ENCODE measurements at regions not wholly inside any gene's neighbourhood (a gene's known extent, or its start where the extent isn't known, plus 50 kb on each side); places are given as distances from the start of the nearest gene placed in this dataset.

DNA sequence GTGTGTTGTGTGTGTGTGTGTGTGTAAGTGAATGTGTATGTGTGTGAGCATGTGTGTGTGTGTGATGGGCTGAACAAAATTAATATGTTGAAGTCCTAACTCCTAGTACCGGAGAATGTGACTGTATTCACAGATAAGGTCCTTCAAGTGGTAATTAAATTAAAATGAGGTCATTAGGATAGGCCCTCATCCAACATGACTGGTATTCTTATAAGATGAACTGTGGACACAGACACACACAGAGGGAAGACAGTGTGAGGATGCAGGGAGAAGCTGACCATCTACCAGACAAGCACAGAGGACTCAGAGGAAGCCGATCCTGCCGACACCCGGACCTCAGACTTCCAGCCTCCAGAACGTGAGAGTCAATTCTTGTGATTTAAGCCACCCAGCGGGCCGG, 91.2 kb upstream of the PGBD5 start:
- no peak for DNase-seq (ENCODE audit: low read depth in 2 of 3, low spot score in 1 of 3)

GRCh38 chr1:230516889-230517288, 90.8 kb upstream of the PGBD5 start:
- no peak for DNase-seq (ENCODE audit: low read depth in 2 of 3, low spot score in 1 of 3)

GRCh38 chr1:230515451-230516145, 89.5 kb upstream of the PGBD5 start:
- no peak for DNase-seq (ENCODE audit: low read depth in 2 of 3, low spot score in 1 of 3)

DNA sequence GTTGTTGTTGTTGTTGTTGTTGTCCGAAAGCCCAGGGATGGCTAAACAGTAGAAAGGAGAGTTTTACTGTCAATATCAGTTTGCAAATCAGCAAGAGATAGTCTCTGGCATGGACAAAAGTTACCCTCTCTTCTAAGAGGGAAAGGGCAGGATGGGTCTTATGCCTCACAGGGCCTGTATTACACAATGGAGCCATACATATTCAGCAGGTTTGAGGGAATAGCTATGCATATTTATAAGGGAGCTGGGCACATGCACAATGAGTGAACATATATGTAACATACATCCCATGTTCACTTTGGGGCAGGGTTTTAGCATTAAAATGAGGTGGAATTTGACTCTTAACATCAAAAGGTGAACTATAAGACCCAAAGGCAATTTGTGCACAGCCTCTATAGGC, 84.4 kb upstream of the PGBD5 start:
- DNase-seq (ENCODE audit: low read depth in 2 of 3, low spot score in 1 of 3): no peak

DNA sequence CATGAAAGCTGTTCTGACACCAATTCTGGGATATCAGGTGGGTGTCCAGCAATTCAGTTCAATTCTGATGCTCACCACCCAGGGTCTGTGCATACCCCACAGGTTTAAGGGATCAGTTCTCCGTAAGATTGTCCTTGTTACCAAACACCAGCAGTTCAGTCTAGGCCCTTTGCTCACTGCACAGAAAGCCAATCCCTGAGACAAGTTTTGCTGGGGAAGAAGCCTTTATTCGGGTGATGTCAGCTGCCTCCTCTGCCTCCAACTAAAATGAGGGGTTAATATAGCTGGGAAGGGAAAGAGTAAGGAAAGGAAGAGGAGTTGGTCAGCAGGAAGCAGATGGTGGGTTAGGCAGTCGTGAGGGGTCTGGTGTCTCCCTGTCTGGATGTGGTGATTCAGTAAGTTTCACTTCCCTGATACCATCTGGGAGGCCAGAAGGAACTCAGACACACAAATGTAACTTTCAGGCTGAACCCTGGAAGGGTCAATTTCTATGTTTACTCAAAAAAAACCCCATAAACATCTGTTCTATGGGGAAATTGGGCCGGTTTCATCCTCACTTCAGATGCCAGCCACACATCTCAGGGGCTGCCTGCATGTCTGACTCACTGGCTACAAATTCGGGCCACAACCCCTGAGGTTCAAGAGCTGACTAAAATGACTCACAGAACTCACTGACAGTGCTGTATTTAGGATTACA, 83.3 kb upstream of the PGBD5 start:
- DNase-seq (ENCODE audit: low read depth in 2 of 3, low spot score in 1 of 3): no peak

- DNase-seq (ENCODE audit: low read depth in 2 of 3, low spot score in 1 of 3): no peak
These were observed 81.7 kb upstream of the PGBD5 start for GRCh38 chr1:230507666-230508402.

DNA sequence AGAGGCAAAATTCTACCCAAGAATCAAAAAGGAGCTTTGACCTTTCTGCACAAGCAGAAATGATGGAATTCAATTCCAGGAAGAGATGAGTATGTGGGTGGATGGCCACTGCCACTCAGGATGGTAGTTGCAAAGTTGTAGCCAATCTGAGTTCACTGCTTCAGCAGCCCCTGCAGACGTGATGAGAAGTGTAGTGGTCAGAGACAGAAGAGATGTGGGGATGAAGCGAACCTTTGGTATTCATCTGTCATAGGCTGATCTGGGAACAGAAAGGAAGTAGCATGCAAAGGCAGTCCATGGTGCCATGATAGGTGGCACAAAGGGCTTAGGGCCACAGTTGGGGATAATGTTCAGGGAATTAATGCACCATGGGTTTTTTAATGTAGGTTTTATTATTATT, 81.1 kb upstream of the PGBD5 start:
- no peak for DNase-seq (ENCODE audit: low read depth in 2 of 3, low spot score in 1 of 3)

DNA sequence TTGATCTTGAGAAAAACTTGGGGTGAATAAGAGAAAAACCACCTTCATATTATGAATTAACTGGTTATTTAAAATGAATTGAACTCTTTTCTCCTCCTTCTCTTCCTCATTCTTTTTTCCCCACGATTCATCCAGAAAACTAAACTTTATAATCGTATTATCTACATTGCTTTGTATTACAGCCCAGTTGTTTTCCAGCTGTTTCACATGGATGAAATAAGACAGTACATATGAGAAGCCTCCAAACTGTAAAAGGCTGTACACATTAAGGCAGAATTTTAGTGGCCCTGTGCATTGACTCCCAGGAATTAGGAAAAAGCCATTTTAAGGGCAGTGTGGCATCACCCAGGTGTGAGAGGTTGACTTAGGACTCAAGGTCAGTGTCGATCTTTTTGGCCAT, 80.3 kb upstream of the PGBD5 start:
- DNase-seq (ENCODE audit: low read depth in 2 of 3, low spot score in 1 of 3): no peak

- no peak for DNase-seq (ENCODE audit: low read depth in 2 of 3, low spot score in 1 of 3)
These were observed 78.2 kb upstream of the PGBD5 start for GRCh38 chr1:230504310-230504709.

GRCh38 chr1:230503726-230504125, 77.6 kb upstream of the PGBD5 start:
- no peak for DNase-seq (ENCODE audit: low read depth in 2 of 3, low spot score in 1 of 3)

GRCh38 chr1:230502996-230503395, 76.9 kb upstream of the PGBD5 start:
- DNase-seq (ENCODE audit: low read depth in 2 of 3, low spot score in 1 of 3): no peak

DNA sequence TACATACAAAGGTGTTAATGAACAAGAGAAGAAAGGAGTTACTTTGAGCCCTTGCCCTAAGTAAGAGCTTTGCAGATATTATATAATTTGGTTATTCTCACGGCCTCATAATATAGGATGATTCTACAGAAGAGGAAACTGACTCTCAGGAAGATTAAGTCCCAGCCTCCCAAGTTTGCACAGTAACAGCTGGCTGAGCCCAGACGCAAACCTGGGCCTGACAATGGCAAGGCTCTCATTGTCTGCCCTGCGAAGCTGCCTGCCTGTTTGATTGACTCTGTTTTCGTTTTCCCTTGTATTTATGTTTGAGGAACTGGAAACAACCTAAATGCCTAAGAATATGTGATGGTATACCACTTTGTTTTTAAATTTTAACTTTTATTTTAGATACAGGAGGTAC, 76.2 kb upstream of the PGBD5 start:
- DNase-seq (ENCODE audit: low read depth in 2 of 3, low spot score in 1 of 3): no peak

GRCh38 chr1:230501849-230502248, 75.7 kb upstream of the PGBD5 start:
- DNase-seq (ENCODE audit: low read depth in 2 of 3, low spot score in 1 of 3): no peak

DNA sequence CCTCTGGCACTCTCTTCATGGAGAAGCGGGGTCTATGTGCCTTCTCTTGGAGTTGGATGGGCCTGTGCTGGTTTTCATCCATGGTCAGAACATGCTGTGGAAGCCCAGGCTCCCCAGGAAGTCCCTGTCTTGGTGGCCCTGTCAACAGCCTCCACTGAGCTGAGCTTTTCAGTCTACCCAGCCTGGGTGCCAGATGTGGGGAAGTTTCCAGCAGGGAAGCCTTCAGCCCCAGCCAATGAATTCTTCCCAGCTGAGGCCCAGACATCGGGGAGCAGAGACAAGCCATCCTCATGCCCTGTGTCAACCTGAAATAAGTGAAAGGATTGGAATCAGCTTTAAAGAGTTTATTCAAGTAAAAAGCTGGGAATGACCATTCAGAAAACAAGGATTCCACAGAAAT, 75.1 kb upstream of the PGBD5 start:
- no peak for DNase-seq (ENCODE audit: low read depth in 2 of 3, low spot score in 1 of 3)

DNA sequence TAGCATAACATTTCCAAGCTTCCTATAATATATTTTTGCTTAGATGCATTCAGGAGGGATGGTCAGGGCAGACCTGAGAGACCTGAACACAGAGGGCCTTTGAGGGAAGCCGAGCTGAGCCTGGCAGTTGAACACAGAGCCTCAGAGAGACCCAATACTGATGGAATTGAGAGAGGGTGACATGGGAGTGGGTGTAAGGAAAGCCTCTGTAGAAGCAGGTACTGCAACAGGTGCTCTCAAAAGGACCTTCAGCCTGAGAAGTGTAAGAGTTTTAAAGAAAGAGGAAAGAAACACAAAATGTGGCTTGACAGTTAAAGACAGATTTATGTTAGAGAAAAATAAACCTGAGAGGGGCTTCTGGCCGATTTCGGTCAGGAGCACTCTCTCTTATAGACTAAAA, 73.9 kb upstream of the PGBD5 start:
- DNase-seq (ENCODE audit: low read depth in 2 of 3, low spot score in 1 of 3): no peak

DNA sequence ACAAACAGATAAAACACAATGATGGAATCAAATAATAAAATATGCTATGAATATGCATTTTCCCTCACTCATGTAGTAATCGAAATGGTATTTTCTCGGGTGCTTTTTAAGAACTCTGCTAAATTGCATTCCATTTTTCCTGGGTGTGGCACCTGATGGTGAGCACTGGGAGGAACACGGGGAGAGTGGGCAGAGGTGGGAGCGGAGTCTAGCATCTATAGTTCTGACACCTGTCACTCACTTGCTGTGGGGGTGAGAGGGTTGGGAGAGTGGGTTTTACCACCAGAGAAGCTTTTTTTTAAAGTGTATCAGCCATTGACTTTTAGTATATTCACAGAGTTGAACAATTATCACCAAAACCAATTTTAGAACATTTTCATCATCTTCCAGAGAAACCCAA, 73.4 kb upstream of the PGBD5 start:
- no peak for DNase-seq (ENCODE audit: low read depth in 2 of 3, low spot score in 1 of 3)

DNA sequence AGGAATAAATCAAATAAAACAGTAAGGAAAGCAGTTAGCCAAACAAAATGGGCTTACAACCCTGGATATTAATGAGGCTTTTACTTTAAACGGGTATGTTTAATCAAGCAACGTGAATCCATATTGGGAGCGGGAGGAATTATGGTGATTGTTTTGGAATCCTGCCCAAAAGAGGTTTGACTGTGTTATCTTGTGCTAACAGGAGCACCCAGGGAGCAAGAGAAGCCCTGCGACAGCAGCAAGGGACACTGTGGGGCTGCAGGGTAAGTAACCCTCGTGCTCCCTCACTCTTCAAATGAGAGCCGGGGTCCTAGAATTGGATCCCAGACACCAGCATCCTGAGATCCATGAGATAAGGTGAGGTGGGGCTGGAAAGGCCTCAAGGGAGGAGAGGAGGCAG, 72.6 kb upstream of the PGBD5 start:
- no peak for DNase-seq (ENCODE audit: low read depth in 2 of 3, low spot score in 1 of 3)

GRCh38 chr1:230496451-230496850, 70.3 kb upstream of the PGBD5 start:
- DNase-seq (ENCODE audit: low read depth in 2 of 3, low spot score in 1 of 3): no peak

GRCh38 chr1:230495891-230496385, 69.8 kb upstream of the PGBD5 start:
- DNase-seq (ENCODE audit: low read depth in 2 of 3, low spot score in 1 of 3): peak in 1 of 3 donors; percentile 23

DNA sequence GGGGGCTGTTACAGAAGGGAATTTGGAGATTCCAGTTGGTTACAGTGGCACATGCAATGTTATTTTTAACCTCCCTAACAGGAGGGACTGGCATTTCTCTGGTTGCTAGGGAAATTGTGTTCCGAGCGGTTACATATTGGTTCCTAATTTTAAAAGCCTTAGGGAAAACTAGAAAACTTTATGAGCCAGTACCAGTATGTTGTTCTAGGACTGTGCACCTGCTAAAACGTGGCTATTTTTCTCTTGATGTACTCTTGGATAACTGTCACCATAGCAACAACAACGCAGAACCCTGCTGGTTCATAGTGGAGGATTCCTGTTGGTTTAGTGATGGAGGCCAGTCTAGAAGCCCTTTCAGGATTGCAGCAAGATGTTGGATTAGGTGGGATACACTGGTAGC, 68.9 kb upstream of the PGBD5 start:
- no peak for DNase-seq (ENCODE audit: low read depth in 2 of 3, low spot score in 1 of 3)

DNA sequence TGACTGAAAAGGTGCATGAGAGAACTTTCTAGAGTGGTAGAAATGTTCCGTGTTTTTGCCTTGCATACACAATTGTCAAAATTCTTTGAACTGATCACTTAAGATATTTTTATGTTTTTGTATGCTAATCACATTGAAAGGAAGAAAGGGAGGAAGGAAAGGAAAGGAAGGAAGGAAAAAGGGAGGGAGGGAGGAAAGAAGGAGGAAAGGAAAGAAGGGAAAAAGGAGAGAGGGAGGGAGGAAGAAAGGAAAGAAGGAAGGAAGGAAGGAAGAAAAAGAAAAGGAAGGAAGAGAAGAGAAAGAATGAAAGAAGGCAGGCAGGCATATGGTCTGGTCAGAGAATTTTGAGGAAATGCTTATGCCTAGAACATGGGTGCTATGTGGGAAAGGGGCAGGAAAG, 68.4 kb upstream of the PGBD5 start:
- no peak for DNase-seq (ENCODE audit: low read depth in 2 of 3, low spot score in 1 of 3)

DNA sequence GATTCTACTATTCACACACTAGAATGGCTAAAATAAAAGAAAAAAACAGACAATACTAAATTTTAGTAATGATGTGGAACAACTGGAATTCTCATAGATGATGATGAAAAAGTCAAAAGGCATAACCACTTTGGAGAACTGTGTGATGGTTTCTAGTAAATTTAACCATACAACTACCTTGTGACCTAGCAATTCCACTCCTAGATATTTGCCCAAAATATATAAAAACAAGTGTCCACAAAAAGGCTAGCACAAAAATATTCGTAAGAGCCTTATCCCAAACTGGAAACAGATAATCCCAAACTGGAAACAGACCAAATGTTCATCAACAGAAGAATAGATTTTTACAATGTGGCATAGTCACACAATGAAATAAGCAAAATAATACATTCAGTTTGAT, 67.9 kb upstream of the PGBD5 start:
- DNase-seq (ENCODE audit: low read depth in 2 of 3, low spot score in 1 of 3): no peak

Data from stimulated activated CD4-positive, alpha-beta T cell treated with anti-CD3 and anti-CD28 coated beads, Interleukin-12 subunit alpha, Interleukin-12 subunit beta, amount 100 ng/mL, for 48 hours (primary cell).